ENCODE measurements at regions not wholly inside any gene's neighbourhood (a gene's known extent, or its start where the extent isn't known, plus 50 kb on each side); places are given as distances from the start of the nearest gene placed in this dataset.

- no peaks in the 10 kb centered on the region for H3K36me3 ChIP-seq
- no peak overlapping the region for H3K4me3 ChIP-seq
- H3K27ac ChIP-seq = no peak overlapping the region
- DNase-seq (ENCODE audit: low read depth in 1 of 2, low spot score in 1 of 2) = peak; percentile 53 to 87
- no peaks in the 10 kb centered on the region for H3K4me1 ChIP-seq (ENCODE audit: low read depth)
- TF ChIP-seq CTCF (IDR thresholded peaks at IDR 0.05; ENCODE audit: low read depth, low read length) = peak; percentile 84
- no peaks in the 10 kb centered on the region for H3K27me3 ChIP-seq
- no peaks in the 10 kb centered on the region for H3K9me3 ChIP-seq (ENCODE audit: low read depth)
Observed at GRCh38 chr1:98468111-98468717, 193.3 kb upstream of the SNX7 start.

- peak in 1 of 2 donors; percentile 19 for DNase-seq (ENCODE audit: low read depth in 1 of 2, low spot score in 1 of 2)
- no peak overlapping the region for H3K4me3 ChIP-seq
- TF ChIP-seq CTCF (IDR thresholded peaks at IDR 0.05; ENCODE audit: low read depth, low read length) = no peak
- no peaks in the 10 kb centered on the region for H3K4me1 ChIP-seq (ENCODE audit: low read depth)
- H3K27ac ChIP-seq = no peak overlapping the region
- no peaks in the 10 kb centered on the region for H3K36me3 ChIP-seq
- no peaks in the 10 kb centered on the region for H3K27me3 ChIP-seq
- H3K9me3 ChIP-seq (ENCODE audit: low read depth) = no peaks in the 10 kb centered on the region
Observed at GRCh38 chr1:98467586-98467985, 193.9 kb upstream of the SNX7 start.

DNA sequence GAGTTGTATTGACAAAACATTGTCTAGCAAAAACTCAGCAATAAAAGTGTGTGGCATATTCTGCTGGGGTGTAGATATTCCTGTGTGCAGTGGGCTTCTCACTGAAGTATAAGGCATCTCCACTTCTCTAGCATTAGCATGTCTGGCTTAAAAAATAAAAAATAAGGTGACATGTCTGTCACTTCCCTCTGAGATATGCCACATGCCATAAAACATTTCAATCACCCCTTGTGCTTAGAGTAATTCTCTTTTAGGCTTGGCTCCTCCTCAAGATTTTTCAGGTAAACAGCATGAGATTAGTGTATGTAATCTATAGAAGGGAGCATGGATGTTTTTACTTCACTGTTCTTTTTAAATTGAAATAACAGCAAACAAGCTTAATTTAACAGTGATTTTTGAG, 194.4 kb upstream of the SNX7 start:
- no peaks in the 10 kb centered on the region for H3K36me3 ChIP-seq
- no peak for TF ChIP-seq CTCF (IDR thresholded peaks at IDR 0.05; ENCODE audit: low read depth, low read length)
- H3K9me3 ChIP-seq (ENCODE audit: low read depth) = no peaks in the 10 kb centered on the region
- H3K27me3 ChIP-seq = no peaks in the 10 kb centered on the region
- no peak for DNase-seq (ENCODE audit: low read depth in 1 of 2, low spot score in 1 of 2)
- no peak overlapping the region for H3K4me3 ChIP-seq
- H3K27ac ChIP-seq = no peak overlapping the region
- no peaks in the 10 kb centered on the region for H3K4me1 ChIP-seq (ENCODE audit: low read depth)

DNA sequence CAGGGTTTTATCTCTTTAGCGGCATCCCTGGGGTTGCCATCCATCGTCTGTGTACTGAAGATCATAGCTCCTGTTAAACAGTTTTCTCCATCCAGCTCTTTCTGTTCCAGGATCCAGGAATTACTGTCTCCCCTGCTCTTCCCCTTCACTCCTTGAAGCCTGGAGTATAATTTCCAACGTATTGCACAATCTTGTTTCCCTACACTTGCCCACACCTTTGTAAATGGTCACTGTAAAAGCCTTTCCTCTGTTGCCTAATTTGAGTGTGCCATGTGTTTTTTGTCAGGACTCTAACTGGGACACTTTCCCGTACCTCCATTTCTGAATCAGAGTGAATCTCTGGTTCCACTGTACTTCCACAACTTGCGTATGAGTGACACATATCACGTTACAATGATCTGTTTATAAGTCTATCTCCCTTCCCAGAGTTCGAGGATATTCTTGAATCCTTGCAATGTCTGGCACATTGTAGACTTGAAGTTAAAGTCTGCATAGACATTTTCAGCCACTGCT, 199.6 kb upstream of the SNX7 start:
- DNase-seq (ENCODE audit: low read depth in 1 of 2, low spot score in 1 of 2) = no peak
- TF ChIP-seq CTCF (IDR thresholded peaks at IDR 0.05; ENCODE audit: low read depth, low read length) = no peak
- Histone ChIP-seq H3K27ac (no peak overlapping the region), H3K4me1 (ENCODE audit: low read depth) (no peaks in the 10 kb centered on the region), H3K4me3 (no peak overlapping the region), H3K36me3 (no peaks in the 10 kb centered on the region), H3K9me3 (ENCODE audit: low read depth) (no peaks in the 10 kb centered on the region), H3K27me3 (no peaks in the 10 kb centered on the region)

GRCh38 chr1:98460136-98460535, 201.4 kb upstream of the SNX7 start:
- no peaks in the 10 kb centered on the region for H3K9me3 ChIP-seq (ENCODE audit: low read depth)

More at GRCh38 chr1:98460136-98460535, 201.4 kb upstream of the SNX7 start:
- Histone ChIP-seq H3K27me3 (no peaks in the 10 kb centered on the region), H3K4me3 (no peak overlapping the region), H3K36me3 (no peaks in the 10 kb centered on the region), H3K27ac (no peak overlapping the region), H3K4me1 (ENCODE audit: low read depth) (no peaks in the 10 kb centered on the region)
- no peak for TF ChIP-seq CTCF (IDR thresholded peaks at IDR 0.05; ENCODE audit: low read depth, low read length)
- DNase-seq (ENCODE audit: low read depth in 1 of 2, low spot score in 1 of 2) = no peak

Data from cardiac muscle cell (in vitro differentiated cells and primary cell).